ENCODE measurements at regions not wholly inside any gene's neighbourhood (a gene's known extent, or its start where the extent isn't known, plus 50 kb on each side); places are given as distances from the start of the nearest gene placed in this dataset.

GRCh38 chr1:67544921-67545320 is 114.7 kb upstream of the SERBP1 start:
- TF ChIP-seq ZNF274 (IDR thresholded peaks at IDR 0.05; ENCODE audit: low read length): no peak
- no peak for TF ChIP-seq ZNF274 (tag by site-specific recombination; IDR thresholded peaks at IDR 0.05; ENCODE audit: borderline replicate concordance)
- TF ChIP-seq PBX3 (CRISPR knock-in tag; IDR thresholded peaks at IDR 0.05): no peak
- no peak for TF ChIP-seq ZNF169 (tag by site-specific recombination; IDR thresholded peaks at IDR 0.05)
- no peak for TF ChIP-seq ZNF311 (tag by site-specific recombination; IDR thresholded peaks at IDR 0.05; ENCODE audit: borderline replicate concordance)
- TF ChIP-seq ZNF513 (tag by site-specific recombination; IDR thresholded peaks at IDR 0.05): no peak
- no peak for TF ChIP-seq REST (tag by site-specific recombination; IDR thresholded peaks at IDR 0.05)
- TF ChIP-seq ZNF10 (tag by site-specific recombination; IDR thresholded peaks at IDR 0.05): no peak
- TF ChIP-seq ZNF37A (tag by site-specific recombination; IDR thresholded peaks at IDR 0.05): no peak
- TF ChIP-seq CTCF (tag by site-specific recombination; IDR thresholded peaks at IDR 0.05): no peak

All from HEK293 (cell line).